MM.1S (cell line): ENCODE measurements at regions not wholly inside any gene's neighbourhood (a gene's known extent, or its start where the extent isn't known, plus 50 kb on each side); places are given as distances from the start of the nearest gene placed in this dataset.

ENCODE experiments used
- DNase-seq: peaks from one replicate; pipeline ENCODE4 v3.0.0-alpha.2; 2015
- H2AFZ ChIP-seq: fragments of 300-600 bp; sonication (generic); 2 replicates; pipeline ENCODE4 v1.6.0; 2016; ENCODE audit warnings: antibody characterized with exemption, low read length
- H3F3A ChIP-seq: fragments of 300-600 bp; sonication (generic); 2 replicates; pipeline ENCODE4 v1.6.1; 2016; ENCODE audit warnings: mild to moderate bottlenecking, antibody characterized with exemption, low read length, moderate library complexity, mixed read lengths; ENCODE audit not compliant: insufficient read depth
- H3K27ac ChIP-seq: fragments of 300-600 bp; sonication (generic); 2 replicates; pipeline ENCODE4 v1.5.1; 2016; ENCODE audit warnings: mild to moderate bottlenecking, low read length
- H3K27me3 ChIP-seq: fragments of 300-600 bp; sonication (generic); replicated peaks from 2 replicates; pipeline ENCODE4 v1.6.0; 2016; ENCODE audit warnings: low read length; ENCODE audit not compliant: insufficient read depth
- H3K36me3 ChIP-seq: fragments of 300-600 bp; sonication (generic); replicated peaks from 2 replicates; pipeline ENCODE4 v1.6.1; 2016; ENCODE audit warnings: mild to moderate bottlenecking, low read length, mixed read lengths; ENCODE audit not compliant: insufficient read depth
- H3K4me1 ChIP-seq: fragments of 300-600 bp; sonication (generic); 2 replicates; pipeline ENCODE4 v1.6.1; 2016; ENCODE audit warnings: low read length, mixed read lengths
- H3K4me2 ChIP-seq: fragments of 300-600 bp; sonication (generic); 2 replicates; pipeline ENCODE4 v1.6.0; 2016; ENCODE audit warnings: low read depth, low read length
- H3K4me3 ChIP-seq: fragments of 300-600 bp; sonication (generic); 2 replicates; pipeline ENCODE4 v1.5.1; 2016; ENCODE audit warnings: low read length, mixed read lengths
- H3K79me2 ChIP-seq: fragments of 300-600 bp; sonication (generic); 2 replicates; pipeline ENCODE4 v1.6.1; 2016; ENCODE audit warnings: mixed run types, low read length, mixed read lengths
- H3K9ac ChIP-seq: fragments of 300-600 bp; sonication (generic); 2 replicates; pipeline ENCODE4 v1.6.1; 2016; ENCODE audit warnings: low read length, mixed read lengths
- H3K9me2 ChIP-seq: fragments of 300-600 bp; sonication (generic); replicated peaks from 2 replicates; pipeline ENCODE4 v1.6.1; 2016; ENCODE audit warnings: mild to moderate bottlenecking, low read length, mixed read lengths; ENCODE audit not compliant: insufficient read depth
- H3K9me3 ChIP-seq: fragments of 300-600 bp; sonication (generic); replicated peaks from 2 replicates; pipeline ENCODE4 v1.6.1; 2016; ENCODE audit warnings: mild to moderate bottlenecking, low read length, mixed read lengths; ENCODE audit not compliant: insufficient read depth
- H4K20me1 ChIP-seq: fragments of 300-600 bp; sonication (generic); 2 replicates; pipeline ENCODE4 v1.6.1; 2016; ENCODE audit warnings: mild to moderate bottlenecking, low read length, moderate library complexity, mixed read lengths; ENCODE audit not compliant: insufficient read depth
- CTCF ChIP-seq: fragments of 300-600 bp; sonication (generic); IDR thresholded peaks from 2 replicates; pipeline ENCODE4 v1.5.1; 2016; ENCODE audit warnings: antibody characterized with exemption, low read length, mixed read lengths
- EZH2 ChIP-seq: fragments of 300-600 bp; sonication (generic); optimal IDR thresholded peaks from 2 replicates; pipeline ENCODE3; 2017; ENCODE audit warnings: low read depth, mild to moderate bottlenecking, antibody characterized with exemption, low read length, mixed read lengths
- EZH2phosphoT487 ChIP-seq: fragments of 300-600 bp; sonication (generic); IDR thresholded peaks from 2 replicates; pipeline ENCODE4 v1.6.1; 2018; ENCODE audit warnings: antibody characterized with exemption, low read length

- no peak overlapping the region for H3K4me2 ChIP-seq
- H3K27me3 ChIP-seq, result no peaks in the 10 kb centered on the region
- DNase-seq, result no peak
- H3F3A ChIP-seq, result no peaks in the 10 kb centered on the region
- no peaks in the 10 kb centered on the region for H3K9me3 ChIP-seq
- H3K4me1 ChIP-seq, result no peaks in the 10 kb centered on the region
- H3K9me2 ChIP-seq, result no peaks in the 10 kb centered on the region
- H3K36me3 ChIP-seq, result no peaks in the 10 kb centered on the region
- TF ChIP-seq EZH2phosphoT487 (no peak), CTCF (no peak), EZH2 (no peak)
- H3K27ac ChIP-seq, result no peak overlapping the region
- no peaks in the 10 kb centered on the region for H4K20me1 ChIP-seq
- no peak overlapping the region for H2AFZ ChIP-seq
- H3K4me3 ChIP-seq, result no peak overlapping the region
- no peaks in the 10 kb centered on the region for H3K79me2 ChIP-seq
- no peak overlapping the region for H3K9ac ChIP-seq
These were observed 147.1 kb upstream of the IRS2 start for GRCh38 chr13:109933476-109933875.

- no peaks in the 10 kb centered on the region for H3K27me3 ChIP-seq
- no peak overlapping the region for H3K4me3 ChIP-seq
- H3F3A ChIP-seq, result no peaks in the 10 kb centered on the region
- no peak for DNase-seq
- no peaks in the 10 kb centered on the region for H3K36me3 ChIP-seq
- H3K9me2 ChIP-seq, result no peaks in the 10 kb centered on the region
- TF ChIP-seq EZH2, result no peak
- no peak for TF ChIP-seq CTCF
- TF ChIP-seq EZH2phosphoT487, result no peak
- no peaks in the 10 kb centered on the region for H3K9me3 ChIP-seq
- no peaks in the 10 kb centered on the region for H3K4me1 ChIP-seq
- H3K79me2 ChIP-seq, result no peaks in the 10 kb centered on the region
- H3K27ac ChIP-seq, result no peak overlapping the region
- H4K20me1 ChIP-seq, result no peaks in the 10 kb centered on the region
- H3K4me2 ChIP-seq, result no peak overlapping the region
- H3K9ac ChIP-seq, result no peak overlapping the region
- no peak overlapping the region for H2AFZ ChIP-seq
These were observed 138.0 kb upstream of the IRS2 start for GRCh38 chr13:109924376-109924775.

- DNase-seq, result no peak
- no peak overlapping the region for H2AFZ ChIP-seq
- no peak overlapping the region for H3K4me2 ChIP-seq
- no peaks in the 10 kb centered on the region for H3K27me3 ChIP-seq
- H4K20me1 ChIP-seq, result no peaks in the 10 kb centered on the region
- H3K9ac ChIP-seq, result no peak overlapping the region
- no peak overlapping the region for H3K27ac ChIP-seq
- H3K36me3 ChIP-seq, result no peaks in the 10 kb centered on the region
- no peaks in the 10 kb centered on the region for H3K79me2 ChIP-seq
- TF ChIP-seq EZH2phosphoT487, result no peak
- no peak for TF ChIP-seq EZH2
- no peak for TF ChIP-seq CTCF
- H3K4me1 ChIP-seq, result no peaks in the 10 kb centered on the region
- no peaks in the 10 kb centered on the region for H3F3A ChIP-seq
- no peaks in the 10 kb centered on the region for H3K9me2 ChIP-seq
- no peaks in the 10 kb centered on the region for H3K9me3 ChIP-seq
- no peak overlapping the region for H3K4me3 ChIP-seq
These were observed 136.1 kb upstream of the IRS2 start for GRCh38 chr13:109922518-109922917.
